T-helper 2 cell treated with Interferon-gamma antibody and Interleukin-4, amounts not matched to agents 100 ng/mL and 5 ng/mL, for 36 hours (primary cell): ENCODE measurements at regions not wholly inside any gene's neighbourhood (a gene's known extent, or its start where the extent isn't known, plus 50 kb on each side); places are given as distances from the start of the nearest gene placed in this dataset.
"Not testable (repeated sequence)": the region's sequence is repeated elsewhere in the genome, so short reads cannot be mapped to it uniquely, and the experiment has no call there.

Experiments
- intact Hi-C: fragments of 100-400 bp; cut with micrococcal nuclease; formaldehyde crosslinking; loops from one replicate; pipeline ENCODE4 v1.15.1; 2023

GRCh38 chr1:217049081-217049480 is 325.9 kb upstream of the ESRRG start:
- intact Hi-C loops: no loop called here

GRCh38 chr1:217048104-217048707 is 325.0 kb upstream of the ESRRG start:
- intact Hi-C loops: no loop called here

- intact Hi-C loops: no loop called here
Observed at GRCh38 chr1:217040711-217041455, 317.7 kb upstream of the ESRRG start.

- intact Hi-C loops: no loop called here
Observed at GRCh38 chr1:217039926-217040325, 316.7 kb upstream of the ESRRG start.

GRCh38 chr1:217039139-217039538 is 315.9 kb upstream of the ESRRG start:
- intact Hi-C loops: not testable (repeated sequence)

- intact Hi-C loops: no loop called here
Observed at GRCh38 chr1:217036757-217037156, 313.5 kb upstream of the ESRRG start.

GRCh38 chr1:217032715-217033367 is 309.6 kb upstream of the ESRRG start:
- intact Hi-C loops: no loop called here

GRCh38 chr1:217029281-217030157 is 306.3 kb upstream of the ESRRG start:
- intact Hi-C loops: no loop called here

- intact Hi-C loops: no loop called here
Observed at GRCh38 chr1:217027403-217028080, 304.3 kb upstream of the ESRRG start.

GRCh38 chr1:217026531-217026930 is 303.3 kb upstream of the ESRRG start:
- intact Hi-C loops: no loop called here

- intact Hi-C loops: no loop called here
Observed at GRCh38 chr1:217025381-217025780, 302.2 kb upstream of the ESRRG start.

- intact Hi-C loops: no loop called here
Observed at GRCh38 chr1:217024911-217025310, 301.7 kb upstream of the ESRRG start.

GRCh38 chr1:217021956-217022355 is 298.7 kb upstream of the ESRRG start:
- intact Hi-C loops: no loop called here

GRCh38 chr1:217021400-217021799 is 298.2 kb upstream of the ESRRG start:
- intact Hi-C loops: no loop called here

GRCh38 chr1:217019475-217019874 is 296.2 kb upstream of the ESRRG start:
- intact Hi-C loops: no loop called here

- intact Hi-C loops: no loop called here
Observed at GRCh38 chr1:217018648-217019047, 295.4 kb upstream of the ESRRG start.

- intact Hi-C loops: no loop called here
Observed at GRCh38 chr1:217017165-217017564, 293.9 kb upstream of the ESRRG start.

GRCh38 chr1:217014066-217014465 is 290.8 kb upstream of the ESRRG start:
- intact Hi-C loops: no loop called here

- intact Hi-C loops: no loop called here
Observed at GRCh38 chr1:217012659-217013058, 289.4 kb upstream of the ESRRG start.

- intact Hi-C loops: no loop called here
Observed at GRCh38 chr1:217011097-217011496, 287.9 kb upstream of the ESRRG start.

- intact Hi-C loops: no loop called here
Observed at GRCh38 chr1:217010253-217010652, 287.0 kb upstream of the ESRRG start.
